Naive B cell (primary cell): ENCODE measurements at regions not wholly inside any gene's neighbourhood (a gene's known extent, or its start where the extent isn't known, plus 50 kb on each side); places are given as distances from the start of the nearest gene placed in this dataset.

Experiments
- ATAC-seq, 2 donors: fragments of 150-1000 bp; cut with Tn5 transposase; 2 replicates each; pipeline ENCODE4 v1.10.0; 2021; ENCODE audit warnings: low read depth in 2 of 2, mild to moderate bottlenecking in 2 of 2, moderate library complexity in 2 of 2
- DNase-seq: peaks from one replicate; pipeline ENCODE4 v3.0.0; 2022
- H3K27ac Mint-ChIP-seq, 6 donors: one replicate each; pipeline ENCODE4 v1.8.0; 2020 to 2022; ENCODE audit warnings: mild to moderate bottlenecking in 6 of 6, mixed read lengths in 6 of 6, moderate library complexity in 5 of 6, inconsistent platforms in 2 of 6
- H3K27me3 Mint-ChIP-seq, 3 donors: one replicate each; pipeline ENCODE4 v1.8.0; 2021 to 2022; ENCODE audit warnings: mixed read lengths in 3 of 3, mild to moderate bottlenecking in 1 of 3
- H3K36me3 Mint-ChIP-seq, 2 donors: one replicate each; pipeline ENCODE4 v1.8.0; 2020 to 2022; ENCODE audit warnings: mixed read lengths in 2 of 2, inconsistent platforms in 1 of 2, mild to moderate bottlenecking in 1 of 2
- H3K4me1 Mint-ChIP-seq, 3 donors: one replicate each; pipeline ENCODE4 v1.8.0; 2020 to 2022; ENCODE audit warnings: mixed read lengths in 3 of 3, inconsistent platforms in 1 of 3, mild to moderate bottlenecking in 1 of 3, moderate library complexity in 1 of 3
- H3K4me3 Mint-ChIP-seq, 8 donors: one replicate each; pipeline ENCODE4 v1.8.0; 2020 to 2022; ENCODE audit warnings: mild to moderate bottlenecking in 8 of 8, mixed read lengths in 8 of 8, moderate library complexity in 8 of 8, inconsistent platforms in 2 of 8
- H3K9me3 Mint-ChIP-seq, 7 donors: one replicate each; pipeline ENCODE4 v1.8.0; 2020 to 2022; ENCODE audit warnings: mixed read lengths in 7 of 7, mild to moderate bottlenecking in 5 of 7, inconsistent platforms in 2 of 7, moderate library complexity in 1 of 7

DNA sequence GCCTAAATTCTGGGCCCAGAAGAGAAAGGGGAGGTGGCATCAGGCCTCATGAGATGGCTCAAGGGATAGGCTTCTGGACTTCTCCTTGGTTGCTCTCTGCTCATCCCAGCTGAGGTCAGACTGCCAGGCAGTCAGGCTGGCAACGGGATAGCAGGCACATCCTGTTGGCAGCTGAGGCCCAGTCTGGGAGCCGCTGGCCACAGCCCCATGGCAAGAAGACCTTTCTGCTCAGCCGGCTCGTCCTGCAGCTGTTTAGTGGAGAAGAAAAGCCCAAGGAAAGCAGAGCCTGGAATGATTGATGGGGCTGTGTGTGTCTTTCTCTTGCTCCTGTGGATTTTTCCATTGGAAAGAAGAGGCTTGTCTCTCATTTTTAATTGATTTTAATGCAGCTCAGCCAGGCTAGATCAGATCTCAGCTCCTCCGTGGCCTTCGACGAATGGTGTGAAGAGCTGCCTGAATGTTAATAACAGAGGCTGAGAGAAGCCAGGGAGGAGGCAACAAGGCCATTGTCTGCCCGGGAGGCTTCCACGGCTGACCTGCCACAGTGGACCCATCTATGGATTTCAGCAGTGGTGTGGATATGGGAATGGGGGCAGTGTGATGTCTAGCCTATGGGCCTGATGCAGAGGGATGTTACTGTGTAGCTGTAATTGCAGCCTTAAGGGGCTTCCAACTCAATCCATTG is 99.5 kb downstream of the HS1BP3 start:
- H3K4me3 Mint-ChIP-seq: no peak overlapping the region
- no peaks in the 10 kb centered on the region for H3K36me3 Mint-ChIP-seq
- H3K27ac Mint-ChIP-seq: peak overlapping the region in 1 of 6 donors; percentile 62
- peaks cover 7 to 11% (median 10%) of the 10 kb centered on the region in 3 donors for H3K4me1 Mint-ChIP-seq
- ATAC-seq (no peak), DNase-seq (no peak)
- H3K9me3 Mint-ChIP-seq: peaks cover 0 to 3% (median 0%) of the 10 kb centered on the region in 7 donors
- peaks cover 0 to 7% (median 4%) of the 10 kb centered on the region in 3 donors for H3K27me3 Mint-ChIP-seq

DNA sequence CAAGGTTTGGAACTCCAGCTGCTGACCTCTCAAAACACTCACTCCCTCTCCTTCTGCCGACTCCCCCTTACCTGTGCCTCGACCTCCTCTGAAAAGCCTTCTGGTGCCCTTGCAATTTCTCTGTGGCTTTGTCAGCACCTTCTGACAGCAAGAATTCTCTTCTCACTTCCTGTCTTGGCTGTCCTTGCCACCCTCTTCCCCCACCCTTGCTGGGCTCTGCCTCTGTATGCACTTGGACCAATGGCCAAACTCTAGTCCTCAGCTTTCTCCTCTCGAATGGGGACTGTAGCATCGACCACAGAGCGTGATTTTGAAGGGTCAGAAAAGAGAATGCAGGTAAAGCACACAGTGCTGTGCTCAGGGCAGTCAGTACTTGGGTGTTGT is 99.0 kb downstream of the HS1BP3 start:
- Mint-ChIP-seq H3K36me3 (no peaks in the 10 kb centered on the region), H3K27me3 (peaks cover 3 to 7% (median 4%) of the 10 kb centered on the region in 3 donors), H3K4me3 (no peak overlapping the region), H3K4me1 (peaks cover 8 to 14% (median 12%) of the 10 kb centered on the region in 3 donors), H3K27ac (peak overlapping the region in 1 of 6 donors; percentile 62), H3K9me3 (no peaks in the 10 kb centered on the region)
- DNase-seq (no peak), ATAC-seq (no peak)

DNA sequence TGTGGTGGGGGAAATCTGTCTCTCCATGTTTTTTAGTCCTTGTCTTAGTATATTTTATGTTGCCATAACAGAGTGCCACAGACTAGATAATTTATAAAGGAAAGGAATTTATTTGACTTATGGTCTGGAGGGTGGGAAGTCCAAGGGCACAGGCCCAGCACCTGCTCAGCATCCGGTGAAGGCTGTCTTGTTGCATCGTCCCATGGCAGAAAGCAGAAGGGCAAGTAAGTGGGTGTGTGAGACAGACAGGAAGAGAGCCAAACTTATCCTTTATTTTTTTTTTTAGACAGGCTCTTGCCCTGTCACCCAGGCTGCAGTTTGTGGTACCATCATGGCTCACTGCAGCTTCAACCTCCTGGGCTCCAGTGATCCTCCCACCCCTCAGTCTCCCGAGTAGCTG is 98.1 kb downstream of the HS1BP3 start:
- DNase-seq: no peak
- H3K27ac Mint-ChIP-seq: peak overlapping the region in 1 of 6 donors; percentile 18
- no peak overlapping the region for H3K4me3 Mint-ChIP-seq
- H3K27me3 Mint-ChIP-seq: peaks cover 7 to 13% (median 10%) of the 10 kb centered on the region in 3 donors
- H3K36me3 Mint-ChIP-seq: no peaks in the 10 kb centered on the region
- no peaks in the 10 kb centered on the region for H3K9me3 Mint-ChIP-seq
- no peak for ATAC-seq
- peaks cover 10 to 15% (median 12%) of the 10 kb centered on the region in 3 donors for H3K4me1 Mint-ChIP-seq

DNA sequence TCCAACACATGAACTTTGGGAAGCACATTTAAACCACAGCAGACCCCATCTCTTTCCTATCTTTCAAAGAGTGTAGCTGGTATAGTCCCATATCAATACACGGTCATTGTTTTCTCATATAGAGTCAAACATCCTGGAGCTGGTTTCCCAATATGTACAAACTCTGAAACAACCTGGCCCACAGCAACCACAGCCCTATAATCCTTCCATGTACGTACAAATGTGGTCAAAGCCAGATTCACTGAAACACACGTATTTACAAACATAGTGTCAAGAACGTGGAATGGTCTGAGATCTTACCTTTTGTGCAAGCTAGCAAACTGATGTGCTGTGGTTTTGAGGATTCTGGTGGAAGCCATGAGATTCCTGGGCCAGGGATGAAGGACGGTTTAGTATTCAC is 97.3 kb downstream of the HS1BP3 start:
- ATAC-seq (no peak), DNase-seq (no peak)
- Mint-ChIP-seq H3K4me1 (peaks cover 10 to 15% (median 12%) of the 10 kb centered on the region in 3 donors), H3K9me3 (no peaks in the 10 kb centered on the region), H3K4me3 (no peak overlapping the region), H3K27ac (no peak overlapping the region), H3K27me3 (peaks cover 7 to 21% (median 17%) of the 10 kb centered on the region in 3 donors), H3K36me3 (no peaks in the 10 kb centered on the region)

DNA sequence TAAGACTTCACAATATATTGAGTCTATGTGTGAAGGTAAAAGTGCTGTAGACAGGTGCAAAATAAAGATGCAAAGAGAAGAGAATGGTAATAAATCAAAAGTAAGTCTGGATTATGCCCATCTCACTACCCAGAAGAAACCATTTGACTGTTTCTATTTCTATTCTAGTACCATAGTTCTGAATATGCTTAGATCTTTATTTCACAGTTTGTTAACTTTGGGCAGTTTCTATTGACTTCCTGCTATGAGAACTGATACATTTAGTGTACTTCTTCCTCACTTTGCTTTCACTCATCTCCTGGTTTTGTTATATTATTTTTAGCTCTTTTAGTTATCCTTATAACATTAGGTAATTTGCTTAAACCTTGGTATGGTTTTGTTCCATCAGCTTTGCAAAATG is 94.9 kb downstream of the HS1BP3 start:
- Mint-ChIP-seq H3K4me3 (no peak overlapping the region), H3K27me3 (peaks cover 7 to 31% (median 17%) of the 10 kb centered on the region in 3 donors), H3K36me3 (no peaks in the 10 kb centered on the region), H3K4me1 (peaks cover 10 to 15% (median 12%) of the 10 kb centered on the region in 3 donors), H3K27ac (peak overlapping the region in 1 of 6 donors; percentile 18), H3K9me3 (peaks cover 0 to 5% (median 0%) of the 10 kb centered on the region in 7 donors)
- no peak for ATAC-seq
- DNase-seq: no peak

DNA sequence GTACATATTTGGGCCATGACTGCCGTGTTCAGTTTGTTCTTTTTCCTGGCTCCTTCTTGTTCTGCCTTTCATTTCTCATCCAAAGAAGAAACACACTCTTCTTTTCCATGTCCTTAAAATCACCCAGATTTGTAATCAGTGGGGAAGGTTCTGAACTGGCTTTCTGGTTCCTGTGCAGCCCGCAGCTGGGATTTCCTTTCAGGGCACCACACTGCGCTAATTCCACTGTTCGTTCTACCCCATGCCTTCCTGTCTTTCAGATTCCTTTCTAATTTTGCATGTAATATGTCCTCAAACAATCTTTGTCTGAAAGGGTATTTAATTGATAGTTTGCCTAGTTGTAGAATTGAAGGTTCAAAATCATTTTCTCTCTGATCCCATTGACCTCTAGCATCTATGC is 94.1 kb downstream of the HS1BP3 start:
- peaks cover 10 to 19% (median 12%) of the 10 kb centered on the region in 3 donors for H3K4me1 Mint-ChIP-seq
- ATAC-seq (no peak), DNase-seq (no peak)
- H3K27me3 Mint-ChIP-seq: peaks cover 7 to 38% (median 17%) of the 10 kb centered on the region in 3 donors
- no peak overlapping the region for H3K27ac Mint-ChIP-seq
- H3K36me3 Mint-ChIP-seq: no peaks in the 10 kb centered on the region
- H3K4me3 Mint-ChIP-seq: no peak overlapping the region
- peaks cover 0 to 5% (median 0%) of the 10 kb centered on the region in 7 donors for H3K9me3 Mint-ChIP-seq

DNA sequence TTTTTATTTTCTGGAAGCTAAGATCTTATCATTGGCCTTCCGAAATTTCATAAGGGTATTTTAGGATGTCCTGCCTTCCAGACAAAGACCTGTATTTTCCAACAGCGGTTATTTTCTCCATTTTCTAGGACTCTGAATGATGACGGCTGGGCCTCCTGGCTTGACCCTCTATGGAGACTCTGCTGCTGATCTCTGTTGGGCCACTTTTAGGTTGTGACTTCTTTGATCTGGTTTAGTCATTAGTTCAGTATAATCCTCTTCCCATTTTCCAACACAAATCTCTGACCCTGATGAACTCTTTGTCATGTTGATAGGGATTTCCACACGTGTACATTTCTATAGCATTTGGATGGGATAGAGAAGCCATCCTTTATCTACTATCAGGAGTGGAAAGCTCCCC is 93.7 kb downstream of the HS1BP3 start:
- Mint-ChIP-seq H3K27ac (no peak overlapping the region), H3K9me3 (peaks cover 0 to 5% (median 0%) of the 10 kb centered on the region in 7 donors), H3K4me3 (no peak overlapping the region), H3K27me3 (peaks cover 11 to 38% (median 17%) of the 10 kb centered on the region in 3 donors), H3K4me1 (peaks cover 10 to 19% (median 12%) of the 10 kb centered on the region in 3 donors), H3K36me3 (no peaks in the 10 kb centered on the region)
- ATAC-seq (no peak), DNase-seq (no peak)

DNA sequence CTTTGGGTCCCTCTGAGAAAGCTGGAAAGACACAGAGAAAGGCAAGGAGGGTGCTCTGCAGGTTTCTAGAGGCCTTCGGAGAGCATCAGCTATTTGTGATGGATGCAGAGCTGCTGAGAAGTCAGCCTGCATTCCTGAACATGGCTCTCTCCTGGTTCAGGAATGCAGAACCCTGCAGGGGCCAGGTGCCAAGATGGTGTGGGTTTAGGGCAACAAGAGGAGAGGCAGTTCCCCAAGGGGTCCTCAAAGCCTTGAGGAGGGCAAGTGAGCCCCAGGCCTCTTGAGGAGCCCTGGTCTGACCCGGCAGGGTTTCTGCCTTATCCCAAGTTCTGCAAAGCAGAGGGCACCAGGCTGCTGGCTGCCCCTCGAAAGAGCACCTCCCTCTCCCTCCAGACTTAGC is 93.3 kb downstream of the HS1BP3 start:
- ATAC-seq (no peak), DNase-seq (no peak)
- Mint-ChIP-seq H3K36me3 (no peaks in the 10 kb centered on the region), H3K4me1 (peaks cover 10 to 19% (median 12%) of the 10 kb centered on the region in 3 donors), H3K4me3 (no peak overlapping the region), H3K9me3 (peaks cover 0 to 5% (median 0%) of the 10 kb centered on the region in 7 donors), H3K27ac (no peak overlapping the region), H3K27me3 (peaks cover 11 to 38% (median 17%) of the 10 kb centered on the region in 3 donors)

DNA sequence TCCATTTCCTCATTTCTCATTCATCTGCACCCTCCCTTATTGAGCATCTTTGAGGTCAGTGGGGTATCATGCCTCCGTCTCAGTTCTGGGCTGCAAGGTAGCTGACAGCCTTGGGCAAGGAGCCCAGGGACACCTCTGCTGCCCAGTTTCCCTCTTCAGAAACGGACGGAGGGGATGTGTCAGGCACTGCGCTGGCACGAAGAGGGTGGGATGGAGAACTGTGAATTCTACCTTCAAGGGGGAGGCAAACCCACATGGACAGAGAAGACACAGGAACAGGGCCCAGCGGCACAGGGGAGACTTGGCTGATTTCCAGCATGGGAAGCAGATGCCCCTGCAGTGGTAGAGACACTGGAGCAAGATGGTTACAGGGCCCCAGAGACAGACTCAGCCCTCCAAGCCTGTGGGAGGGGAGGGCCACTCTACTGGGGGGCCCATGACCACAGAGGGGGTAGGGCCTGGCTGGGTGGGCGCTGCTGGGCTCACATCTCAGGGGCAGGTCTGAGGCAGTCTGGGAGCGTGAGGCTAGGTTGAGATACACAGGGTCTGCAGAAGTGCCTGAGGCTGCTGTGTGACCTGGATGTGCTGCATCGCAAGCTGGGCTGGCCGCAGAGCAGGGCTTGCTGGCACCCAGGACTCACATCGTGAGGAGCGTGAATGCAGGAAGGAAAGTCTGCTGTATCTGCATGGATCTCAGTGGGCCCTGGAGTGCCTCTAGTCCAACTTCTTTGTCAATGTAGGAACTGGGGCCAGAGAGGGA is 92.3 kb downstream of the HS1BP3 start:
- peaks cover 10 to 19% (median 12%) of the 10 kb centered on the region in 3 donors for H3K4me1 Mint-ChIP-seq
- no peaks in the 10 kb centered on the region for H3K36me3 Mint-ChIP-seq
- peaks cover 9 to 38% (median 17%) of the 10 kb centered on the region in 3 donors for H3K27me3 Mint-ChIP-seq
- no peak for DNase-seq
- H3K9me3 Mint-ChIP-seq: peaks cover 0 to 5% (median 0%) of the 10 kb centered on the region in 7 donors
- no peak for ATAC-seq
- no peak overlapping the region for H3K27ac Mint-ChIP-seq
- no peak overlapping the region for H3K4me3 Mint-ChIP-seq

DNA sequence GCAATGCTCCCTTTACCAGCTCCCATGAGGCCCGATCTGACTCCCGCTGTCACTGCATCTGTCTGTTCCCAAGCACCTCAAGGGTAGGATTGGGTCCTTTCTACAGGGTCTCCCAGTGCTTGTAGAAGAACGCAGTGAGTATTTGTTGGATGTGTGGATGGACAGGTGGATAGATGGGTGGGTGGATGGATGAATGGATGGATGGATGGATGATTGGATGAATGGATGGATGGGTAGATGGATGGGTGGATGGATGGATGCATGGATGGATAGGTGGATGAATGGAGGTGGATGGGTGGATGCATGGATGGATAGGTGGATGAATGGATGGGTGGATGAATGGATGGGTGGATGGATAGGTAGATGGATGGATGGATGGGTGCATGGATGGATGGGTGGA is 91.6 kb downstream of the HS1BP3 start:
- Mint-ChIP-seq H3K4me3 (peak overlapping the region in 1 of 8 donors; percentile 64), H3K27me3 (peaks cover 4 to 38% (median 17%) of the 10 kb centered on the region in 3 donors), H3K4me1 (peaks cover 10 to 19% (median 12%) of the 10 kb centered on the region in 3 donors), H3K9me3 (peaks cover 0 to 5% (median 0%) of the 10 kb centered on the region in 7 donors), H3K36me3 (no peaks in the 10 kb centered on the region), H3K27ac (peak overlapping the region in 1 of 6 donors; percentile 0)
- ATAC-seq: no peak
- no peak for DNase-seq

DNA sequence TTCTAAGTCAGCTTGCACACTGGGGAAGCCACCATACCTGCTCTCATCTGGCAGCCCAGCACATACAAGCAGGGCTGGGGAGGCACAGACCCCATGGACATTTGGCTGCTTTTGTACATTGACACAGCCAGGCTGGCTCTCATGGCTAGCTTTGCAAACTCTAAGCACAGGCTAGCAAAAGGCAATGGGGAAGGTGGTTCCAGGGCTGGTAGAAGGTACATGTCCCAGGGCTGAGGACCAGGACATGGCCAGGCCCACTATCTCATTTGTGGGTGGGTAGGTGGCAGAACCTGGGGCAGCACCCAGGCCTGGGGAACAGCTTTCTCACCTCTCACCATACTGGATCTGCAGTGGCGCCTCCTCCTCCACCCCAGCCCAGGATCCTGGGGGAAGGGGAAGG is 90.9 kb downstream of the HS1BP3 start:
- H3K4me3 Mint-ChIP-seq: no peak overlapping the region
- peaks cover 4 to 38% (median 17%) of the 10 kb centered on the region in 3 donors for H3K27me3 Mint-ChIP-seq
- H3K9me3 Mint-ChIP-seq: peaks cover 0 to 5% (median 0%) of the 10 kb centered on the region in 7 donors
- H3K4me1 Mint-ChIP-seq: peaks cover 12 to 19% (median 12%) of the 10 kb centered on the region in 3 donors
- no peak for ATAC-seq
- H3K27ac Mint-ChIP-seq: no peak overlapping the region
- DNase-seq: no peak
- H3K36me3 Mint-ChIP-seq: no peaks in the 10 kb centered on the region

DNA sequence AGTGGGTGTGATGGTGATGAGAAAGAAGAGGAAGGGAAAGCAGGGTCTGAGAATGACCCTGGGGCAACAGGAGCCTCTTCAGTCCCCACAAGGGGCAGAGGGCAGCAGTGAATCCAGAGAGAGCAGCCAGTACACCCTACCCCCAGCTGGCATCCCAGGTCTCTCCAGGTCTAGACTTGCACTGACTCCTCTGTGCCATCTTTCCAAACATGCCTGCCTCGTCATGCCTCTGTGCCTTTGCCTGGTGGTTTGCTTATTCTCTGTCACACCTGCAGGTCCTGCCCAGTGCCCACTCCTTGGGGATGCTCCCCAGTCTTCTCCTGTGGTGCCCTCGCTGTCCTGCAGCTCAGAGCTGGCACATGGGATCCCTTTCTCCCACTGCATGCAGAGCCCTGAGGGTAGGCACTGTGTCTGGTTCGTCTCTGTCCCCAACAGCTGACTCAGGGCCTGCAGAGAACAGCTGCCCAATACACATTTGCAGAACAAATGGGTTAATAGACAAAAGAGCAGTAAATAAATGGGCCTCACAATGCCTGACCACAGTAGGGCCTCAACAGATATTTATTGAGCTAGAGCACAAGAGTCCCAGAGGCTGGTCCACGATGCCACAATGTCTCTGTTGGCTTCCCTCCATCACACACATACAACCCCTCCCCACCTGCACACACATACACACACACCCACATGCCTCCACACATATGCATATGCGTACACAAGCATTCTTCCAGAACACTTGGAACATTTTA is 89.8 kb downstream of the HS1BP3 start:
- ATAC-seq (no peak), DNase-seq (no peak)
- no peaks in the 10 kb centered on the region for H3K36me3 Mint-ChIP-seq
- peaks cover 0 to 5% (median 0%) of the 10 kb centered on the region in 7 donors for H3K9me3 Mint-ChIP-seq
- H3K4me3 Mint-ChIP-seq: no peak overlapping the region
- H3K27ac Mint-ChIP-seq: peak overlapping the region in 1 of 6 donors; percentile 57
- peaks cover 4 to 12% (median 7%) of the 10 kb centered on the region in 3 donors for H3K4me1 Mint-ChIP-seq
- peaks cover 4 to 38% (median 20%) of the 10 kb centered on the region in 3 donors for H3K27me3 Mint-ChIP-seq
